Karpas-422 (cell line): ENCODE measurements at regions not wholly inside any gene's neighbourhood (a gene's known extent, or its start where the extent isn't known, plus 50 kb on each side); places are given as distances from the start of the nearest gene placed in this dataset.

Experiments used
- DNase-seq: peaks from one replicate; pipeline ENCODE4 v3.0.0-alpha.2; 2015
- H2AFZ ChIP-seq: fragments of 200-600 bp; sonication (generic); 2 replicates; pipeline ENCODE4 v1.6.1; 2014; ENCODE audit warnings: antibody characterized with exemption, low read length, mixed read lengths
- H3K27ac ChIP-seq: fragments of 200-600 bp; sonication (generic); 2 replicates; pipeline ENCODE4 v1.5.1; 2014; ENCODE audit warnings: mild to moderate bottlenecking, low read length, moderate library complexity
- H3K27me3 ChIP-seq: fragments of 200-600 bp; sonication (generic); 2 replicates; pipeline ENCODE4 v1.6.1; 2014; ENCODE audit warnings: low read length, mixed read lengths
- H3K36me3 ChIP-seq: fragments of 200-600 bp; sonication (generic); 2 replicates; pipeline ENCODE4 v1.6.1; 2014; ENCODE audit warnings: low read length, mixed read lengths; ENCODE audit not compliant: insufficient read depth
- H3K4me1 ChIP-seq: fragments of 200-600 bp; sonication (generic); 2 replicates; pipeline ENCODE4 v1.6.1; 2014; ENCODE audit warnings: mild to moderate bottlenecking, low read length, mixed read lengths
- H3K4me2 ChIP-seq: fragments of 200-600 bp; sonication (generic); 2 replicates; pipeline ENCODE4 v1.6.1; 2014; ENCODE audit warnings: low read length, low read depth, mild to moderate bottlenecking; ENCODE audit not compliant: poor library complexity, severe bottlenecking
- H3K4me3 ChIP-seq: fragments of 200-600 bp; sonication (generic); 2 replicates; pipeline ENCODE4 v1.5.1; 2014; ENCODE audit warnings: mild to moderate bottlenecking, antibody characterized with exemption, low read length, mixed read lengths
- H3K79me2 ChIP-seq: fragments of 200-600 bp; sonication (generic); 2 replicates; pipeline ENCODE4 v1.6.1; 2014; ENCODE audit warnings: mild to moderate bottlenecking, low read length, mixed read lengths
- H3K9ac ChIP-seq: fragments of 200-600 bp; sonication (generic); 2 replicates; pipeline ENCODE4 v1.6.0; 2014; ENCODE audit warnings: low read length
- H3K9me2 ChIP-seq: fragments of 200-600 bp; sonication (generic), shearing (Covaris generic); replicated peaks from 2 replicates; pipeline ENCODE4 v1.6.0; 2014; ENCODE audit warnings: mild to moderate bottlenecking, low read length, moderate library complexity; ENCODE audit not compliant: insufficient read depth
- H3K9me3 ChIP-seq: fragments of 300-700, 200-600 bp; sonication (generic); 2 replicates; pipeline ENCODE4 v1.6.1; 2014; ENCODE audit warnings: low read length, mixed read lengths
- H4K20me1 ChIP-seq: fragments of 200-600 bp; sonication (generic); 2 replicates; pipeline ENCODE4 v1.6.1; 2014; ENCODE audit warnings: mild to moderate bottlenecking, antibody characterized with exemption, low read length, low read depth; ENCODE audit not compliant: insufficient read depth

DNA sequence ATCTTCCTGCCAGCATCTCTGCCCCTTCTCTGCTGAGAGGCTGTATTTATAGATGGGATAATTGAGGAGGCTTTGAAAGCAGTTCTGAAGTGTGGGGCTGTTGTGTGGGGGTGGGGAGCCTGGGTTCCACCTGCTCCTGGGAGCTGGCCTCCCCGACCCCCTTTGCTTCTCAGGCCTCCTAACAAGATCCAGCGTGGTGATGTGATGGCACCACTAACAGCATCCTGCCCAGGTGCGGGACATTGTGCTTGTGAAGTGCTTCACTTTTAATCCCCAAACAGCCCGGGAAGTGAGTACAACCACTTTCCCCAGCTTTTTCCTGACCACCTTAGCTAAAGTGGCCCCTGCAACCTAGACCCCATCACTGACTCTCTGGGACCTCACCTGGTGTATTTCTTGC lies 95.1 kb upstream of the NRXN3 start:
- Histone ChIP-seq H3K9ac (no peak overlapping the region), H3K27me3 (no peaks in the 10 kb centered on the region), H4K20me1 (no peaks in the 10 kb centered on the region), H2AFZ (no peak overlapping the region), H3K9me3 (no peaks in the 10 kb centered on the region), H3K79me2 (no peaks in the 10 kb centered on the region), H3K27ac (no peak overlapping the region), H3K36me3 (no peaks in the 10 kb centered on the region), H3K9me2 (no peaks in the 10 kb centered on the region), H3K4me3 (no peak overlapping the region), H3K4me1 (no peaks in the 10 kb centered on the region), H3K4me2 (no peak overlapping the region)
- no peak for DNase-seq

- Histone ChIP-seq H4K20me1 (no peaks in the 10 kb centered on the region), H2AFZ (no peak overlapping the region)
Observed at GRCh38 chr14:78075555-78076277, 94.5 kb upstream of the NRXN3 start.

GRCh38 chr14:78081245-78081644 lies 88.9 kb upstream of the NRXN3 start:
- Histone ChIP-seq H3K36me3 (no peaks in the 10 kb centered on the region), H3K4me3 (no peak overlapping the region), H3K9me3 (no peaks in the 10 kb centered on the region), H3K79me2 (no peaks in the 10 kb centered on the region), H4K20me1 (no peaks in the 10 kb centered on the region), H3K9ac (no peak overlapping the region), H3K27me3 (no peaks in the 10 kb centered on the region), H3K27ac (no peak overlapping the region), H3K4me1 (no peaks in the 10 kb centered on the region), H2AFZ (no peak overlapping the region), H3K4me2 (no peak overlapping the region), H3K9me2 (no peaks in the 10 kb centered on the region)
- no peak for DNase-seq

More at GRCh38 chr14:78075555-78076277, 94.5 kb upstream of the NRXN3 start:
- Histone ChIP-seq H3K27me3 (no peaks in the 10 kb centered on the region), H3K4me2 (no peak overlapping the region), H3K4me3 (no peak overlapping the region), H3K79me2 (no peaks in the 10 kb centered on the region), H3K27ac (no peak overlapping the region), H3K9me2 (no peaks in the 10 kb centered on the region), H3K9ac (no peak overlapping the region), H3K9me3 (no peaks in the 10 kb centered on the region), H3K4me1 (no peaks in the 10 kb centered on the region), H3K36me3 (no peaks in the 10 kb centered on the region)
- DNase-seq: no peak

GRCh38 chr14:78083837-78084236 lies 86.3 kb upstream of the NRXN3 start:
- H2AFZ ChIP-seq: no peak overlapping the region
- no peaks in the 10 kb centered on the region for H3K36me3 ChIP-seq
- no peak overlapping the region for H3K9ac ChIP-seq
- H3K27ac ChIP-seq: no peak overlapping the region
- H3K4me3 ChIP-seq: no peak overlapping the region
- no peaks in the 10 kb centered on the region for H3K9me3 ChIP-seq
- no peaks in the 10 kb centered on the region for H3K4me1 ChIP-seq
- H3K4me2 ChIP-seq: no peak overlapping the region
- no peaks in the 10 kb centered on the region for H3K79me2 ChIP-seq
- H3K27me3 ChIP-seq: no peaks in the 10 kb centered on the region
- H3K9me2 ChIP-seq: no peaks in the 10 kb centered on the region
- H4K20me1 ChIP-seq: no peaks in the 10 kb centered on the region
- DNase-seq: no peak

DNA sequence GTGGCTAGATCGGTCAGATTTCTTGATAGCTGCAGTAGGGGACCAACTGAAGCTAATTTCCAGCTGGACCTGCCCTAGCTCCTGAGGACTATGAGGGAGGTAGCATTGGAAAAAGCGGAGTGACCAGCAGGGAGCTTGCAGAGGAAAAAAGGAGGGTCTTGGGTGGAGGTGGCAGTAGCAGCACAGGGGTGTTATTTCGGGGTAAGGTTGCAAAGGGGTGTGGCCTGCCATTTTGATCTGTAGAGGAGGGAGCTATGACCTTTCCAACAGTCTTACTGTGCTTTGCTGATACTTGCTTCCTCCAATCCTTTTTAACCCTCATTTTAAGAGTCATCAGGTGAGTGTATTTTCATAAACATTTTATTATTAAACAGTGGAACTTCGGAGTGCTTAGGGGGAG lies 83.8 kb upstream of the NRXN3 start:
- Histone ChIP-seq H3K27ac (no peak overlapping the region), H2AFZ (no peak overlapping the region), H3K79me2 (no peaks in the 10 kb centered on the region), H3K36me3 (no peaks in the 10 kb centered on the region), H3K4me1 (no peaks in the 10 kb centered on the region), H3K9me3 (no peaks in the 10 kb centered on the region), H3K9ac (no peak overlapping the region), H3K4me2 (no peak overlapping the region), H3K9me2 (no peaks in the 10 kb centered on the region), H3K27me3 (no peaks in the 10 kb centered on the region), H3K4me3 (no peak overlapping the region), H4K20me1 (no peaks in the 10 kb centered on the region)
- DNase-seq: no peak

DNA sequence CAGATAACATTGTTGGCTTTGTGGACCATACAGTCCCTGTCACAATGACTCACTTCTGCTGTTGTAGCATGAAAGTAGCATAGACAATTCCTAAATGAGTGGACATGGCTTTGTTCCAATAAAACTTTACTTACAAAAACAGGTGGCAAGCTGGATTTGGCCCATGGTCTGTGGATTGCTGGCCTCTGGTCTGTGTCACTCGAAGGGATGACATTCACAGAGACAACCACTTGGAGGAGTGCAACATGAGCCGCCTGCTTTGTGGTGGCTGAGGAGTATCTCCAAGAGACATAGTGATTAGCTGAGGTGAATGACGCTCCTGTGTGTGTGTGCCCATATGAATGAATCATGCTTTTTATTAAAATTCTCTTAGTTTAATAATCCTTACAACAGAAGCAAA lies 81.3 kb upstream of the NRXN3 start:
- Histone ChIP-seq H3K4me3 (no peak overlapping the region), H3K9me2 (no peaks in the 10 kb centered on the region), H3K4me2 (no peak overlapping the region), H3K79me2 (no peaks in the 10 kb centered on the region), H3K9me3 (no peaks in the 10 kb centered on the region), H3K27me3 (no peaks in the 10 kb centered on the region), H3K27ac (no peak overlapping the region), H2AFZ (no peak overlapping the region), H3K36me3 (no peaks in the 10 kb centered on the region), H3K4me1 (no peaks in the 10 kb centered on the region), H3K9ac (no peak overlapping the region), H4K20me1 (no peaks in the 10 kb centered on the region)
- no peak for DNase-seq

GRCh38 chr14:78090864-78091263 lies 79.3 kb upstream of the NRXN3 start:
- Histone ChIP-seq H3K36me3 (no peaks in the 10 kb centered on the region), H2AFZ (no peak overlapping the region), H4K20me1 (no peaks in the 10 kb centered on the region), H3K79me2 (no peaks in the 10 kb centered on the region), H3K4me2 (no peak overlapping the region), H3K27ac (no peak overlapping the region), H3K4me1 (no peaks in the 10 kb centered on the region), H3K27me3 (0 out of 2 replicates have a peak, but pooled peaks cover 2% of the 10 kb centered on the region), H3K4me3 (no peak overlapping the region), H3K9me2 (no peaks in the 10 kb centered on the region), H3K9me3 (no peaks in the 10 kb centered on the region), H3K9ac (no peak overlapping the region)
- no peak for DNase-seq

DNA sequence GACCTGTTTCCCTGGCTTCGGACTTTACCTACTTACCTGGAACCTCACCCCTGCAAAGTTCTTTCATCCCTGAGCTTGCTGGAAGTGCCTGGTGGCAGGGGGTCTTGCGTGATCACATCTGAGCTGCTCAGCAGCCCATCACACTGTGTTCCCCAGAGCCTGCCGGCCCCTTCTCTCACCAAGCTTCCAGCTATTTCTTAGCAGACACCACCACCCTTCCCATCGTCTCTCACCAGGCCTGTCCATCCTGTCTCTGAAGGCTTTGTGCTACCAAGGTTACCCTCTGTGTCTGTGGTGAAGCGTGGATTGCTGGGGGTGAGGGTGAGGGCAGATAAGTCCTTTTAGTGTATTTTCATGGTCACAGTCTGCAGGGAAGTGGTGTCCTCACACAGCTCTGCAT lies 78.8 kb upstream of the NRXN3 start:
- no peaks in the 10 kb centered on the region for H3K9me2 ChIP-seq
- no peak overlapping the region for H2AFZ ChIP-seq
- no peak overlapping the region for H3K27ac ChIP-seq
- H3K4me1 ChIP-seq: no peaks in the 10 kb centered on the region
- H3K9me3 ChIP-seq: no peaks in the 10 kb centered on the region
- H3K36me3 ChIP-seq: no peaks in the 10 kb centered on the region
- 0 out of 2 replicates have a peak, but pooled peaks cover 2% of the 10 kb centered on the region for H3K27me3 ChIP-seq
- H3K79me2 ChIP-seq: no peaks in the 10 kb centered on the region
- H4K20me1 ChIP-seq: no peaks in the 10 kb centered on the region
- H3K4me2 ChIP-seq: no peak overlapping the region
- no peak overlapping the region for H3K9ac ChIP-seq
- no peak overlapping the region for H3K4me3 ChIP-seq
- no peak for DNase-seq
